Forelimb muscle (tissue), 1 donor: ENCODE measurements at regions not wholly inside any gene's neighbourhood (a gene's known extent, or its start where the extent isn't known, plus 50 kb on each side); places are given as distances from the start of the nearest gene placed in this dataset.

Experiments used
- DNase-seq: peaks from one replicate; pipeline ENCODE4 v3.0.0-alpha.2; 2013; ENCODE audit warnings: low read depth

DNA sequence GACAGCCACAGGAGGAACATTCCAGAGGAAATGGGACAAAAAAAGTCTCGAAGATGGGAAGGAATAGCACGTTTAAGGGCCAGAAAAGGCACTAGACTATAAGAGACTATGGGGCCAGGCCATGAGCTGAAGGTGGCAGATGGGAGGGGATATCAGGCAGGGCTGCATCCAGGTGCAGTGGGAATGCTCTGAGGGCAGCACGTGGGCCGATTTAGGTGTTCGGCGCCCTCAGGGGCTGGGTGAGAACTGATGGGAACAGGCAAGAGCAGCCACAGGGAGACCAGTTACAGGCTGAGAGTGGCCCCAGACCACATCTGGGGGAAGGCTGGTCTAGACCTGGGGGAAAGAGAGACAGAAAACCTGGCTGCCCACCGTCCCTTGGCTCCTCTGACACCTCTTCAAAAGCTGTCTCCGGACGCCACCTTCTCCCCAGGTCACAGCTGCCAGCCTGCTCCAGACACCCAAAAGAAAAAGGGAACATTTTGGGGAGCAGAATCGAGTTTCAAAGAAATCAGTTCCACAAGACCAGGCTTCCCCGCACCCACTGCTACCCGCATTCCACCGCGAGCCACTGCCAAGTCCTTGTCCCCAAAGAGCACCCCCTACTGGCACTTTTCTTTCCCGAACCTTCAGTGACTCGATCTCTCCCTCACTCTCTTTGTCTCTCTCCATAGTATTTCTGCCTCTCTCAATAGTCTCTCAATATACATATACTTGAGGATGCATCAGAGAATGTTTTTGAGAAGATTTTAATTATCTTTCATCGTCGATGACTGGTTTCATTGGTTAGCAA is 190.1 kb upstream of the AGAP1 start:
- DNase-seq = no peak

- no peak for DNase-seq
Observed at GRCh38 chr2:235305678-235306077, 188.2 kb upstream of the AGAP1 start.

DNA sequence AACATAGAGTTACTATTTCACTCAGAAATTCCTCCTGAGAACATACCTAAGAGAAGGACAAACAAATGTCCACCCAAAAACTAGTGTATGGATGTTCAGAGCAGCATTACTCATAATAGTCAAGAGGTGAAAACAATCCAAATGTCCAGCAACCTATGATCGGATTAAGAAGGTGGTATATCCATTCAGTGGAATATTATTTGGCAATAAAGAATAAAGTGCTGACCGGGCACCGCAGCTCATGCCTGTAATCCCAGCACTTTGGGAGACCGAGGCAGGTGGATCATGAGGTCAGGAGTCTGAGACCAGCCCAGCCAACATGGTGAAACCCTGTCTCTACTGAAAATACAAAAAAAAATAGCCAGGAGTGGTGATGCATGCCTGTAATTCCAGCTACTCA is 182.8 kb upstream of the AGAP1 start:
- no peak for DNase-seq

- DNase-seq = no peak
Observed at GRCh38 chr2:235312571-235312970, 181.3 kb upstream of the AGAP1 start.

GRCh38 chr2:235314371-235314930 is 179.4 kb upstream of the AGAP1 start:
- no peak for DNase-seq

DNA sequence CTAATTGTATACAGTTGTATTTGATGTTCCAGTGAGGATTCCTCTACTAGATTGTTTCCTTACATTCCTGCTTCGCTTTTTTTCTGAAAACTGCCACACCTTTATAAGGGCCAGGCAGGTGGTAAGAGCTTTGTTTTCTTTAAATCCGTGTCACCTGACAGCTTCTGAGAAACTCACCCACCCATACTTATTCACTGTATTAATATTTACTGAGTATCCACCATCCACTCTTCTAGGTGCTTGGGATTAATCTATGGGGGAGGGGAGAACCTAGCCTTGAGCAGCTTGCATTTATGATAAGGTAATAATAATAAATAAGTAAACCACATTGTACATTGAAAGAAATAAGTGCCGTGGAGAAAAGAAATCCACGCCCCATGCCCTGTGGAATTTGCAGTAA is 174.7 kb upstream of the AGAP1 start:
- no peak for DNase-seq

DNA sequence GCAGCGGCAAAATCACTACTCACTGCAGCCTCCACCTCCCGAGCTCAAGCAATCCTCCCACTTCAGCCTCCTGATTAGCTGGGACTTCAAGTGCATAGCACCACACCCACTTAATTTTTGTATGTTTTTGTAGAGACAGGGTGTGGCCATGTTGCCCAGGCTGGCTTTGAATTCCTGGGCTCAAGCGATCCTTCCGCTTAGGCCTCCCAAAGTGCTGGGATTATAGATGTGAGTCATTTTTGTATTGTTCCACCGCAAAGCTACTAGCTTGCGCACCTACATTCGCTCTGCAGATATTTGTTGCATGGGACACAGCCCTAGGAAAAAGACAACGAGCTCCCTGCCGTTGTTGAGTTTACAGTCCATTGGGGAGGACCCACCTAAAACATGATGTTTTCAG is 173.5 kb upstream of the AGAP1 start:
- DNase-seq = no peak

GRCh38 chr2:235324324-235324723 is 169.5 kb upstream of the AGAP1 start:
- no peak for DNase-seq

GRCh38 chr2:235325151-235325550 is 168.7 kb upstream of the AGAP1 start:
- no peak for DNase-seq

GRCh38 chr2:235328991-235329390 is 164.9 kb upstream of the AGAP1 start:
- DNase-seq = no peak

DNA sequence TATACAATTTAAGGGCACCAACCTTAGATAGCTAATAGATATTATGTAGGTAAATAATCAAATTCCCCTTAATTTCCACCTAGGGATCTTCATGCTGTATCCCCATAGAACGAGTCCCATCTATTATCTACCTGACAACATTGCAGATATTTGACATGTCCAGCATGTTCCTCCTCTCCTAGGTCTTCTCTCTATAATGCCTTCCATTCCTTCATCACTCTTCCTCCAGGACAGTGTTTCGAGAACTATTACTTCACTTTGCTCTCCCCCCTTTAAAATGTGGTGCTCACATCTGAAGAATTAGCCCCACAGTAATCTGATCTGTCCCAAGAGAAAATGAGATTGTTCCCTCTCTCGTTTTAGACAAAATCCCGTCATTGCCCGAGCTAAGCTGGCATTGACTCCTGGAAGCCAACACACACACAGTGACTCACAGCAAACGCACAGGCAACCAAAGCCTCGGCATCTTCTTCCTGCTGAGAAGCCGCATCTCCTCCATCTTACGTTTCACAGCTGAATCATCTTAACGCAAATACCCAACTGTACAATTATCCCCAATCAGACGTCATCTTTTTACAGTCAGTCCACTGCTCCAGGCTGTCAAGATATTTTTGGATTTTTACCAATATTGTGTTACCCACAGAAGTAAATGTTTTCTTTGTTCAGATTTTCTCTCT is 162.9 kb upstream of the AGAP1 start:
- no peak for DNase-seq

- DNase-seq = no peak
Observed at GRCh38 chr2:235332240-235332890, 161.5 kb upstream of the AGAP1 start.

DNA sequence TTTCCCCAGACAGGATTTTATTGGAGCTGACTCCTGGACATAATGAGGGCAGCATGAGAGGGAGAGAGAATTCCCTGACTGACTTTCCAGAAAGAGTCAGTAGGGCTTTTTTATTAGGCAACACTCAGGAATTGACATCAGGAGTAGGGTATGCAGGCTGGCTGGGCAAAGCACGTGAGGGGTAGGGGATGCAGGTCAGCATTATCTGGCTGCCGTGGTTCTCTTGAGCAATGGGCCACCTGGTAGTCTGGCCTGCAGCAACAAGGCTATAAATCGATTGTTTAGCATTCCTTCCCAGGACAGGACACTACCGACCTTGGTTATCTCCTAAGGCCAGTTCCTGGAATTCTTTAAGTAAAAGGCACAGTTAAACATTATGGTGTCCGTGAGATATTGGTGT is 160.8 kb upstream of the AGAP1 start:
- DNase-seq = no peak

- no peak for DNase-seq
Observed at GRCh38 chr2:235334179-235334578, 159.7 kb upstream of the AGAP1 start.

- DNase-seq = no peak
Observed at GRCh38 chr2:235343156-235343774, 150.6 kb upstream of the AGAP1 start.

GRCh38 chr2:235343869-235344268 is 150.0 kb upstream of the AGAP1 start:
- DNase-seq = no peak

- DNase-seq = no peak
Observed at GRCh38 chr2:235345745-235346144, 148.1 kb upstream of the AGAP1 start.

DNA sequence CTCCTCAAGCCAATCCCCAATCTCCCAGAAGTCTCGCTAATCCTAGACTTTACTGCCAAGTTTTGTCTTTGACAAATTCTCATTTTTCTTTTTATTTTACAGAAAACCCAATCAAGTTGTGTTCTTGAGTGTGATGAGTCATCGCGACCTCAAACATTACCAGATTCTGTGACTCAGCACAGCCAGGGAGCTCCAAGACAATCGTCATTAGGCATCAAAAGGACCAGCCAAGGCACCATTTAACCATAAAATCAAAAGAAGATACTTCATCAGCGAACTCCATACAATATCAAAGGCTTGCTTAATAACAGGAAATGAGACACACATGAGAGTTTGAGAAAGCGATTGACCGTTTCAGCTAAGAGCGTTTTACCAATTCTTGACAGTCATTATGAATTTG is 146.2 kb upstream of the AGAP1 start:
- DNase-seq = no peak

DNA sequence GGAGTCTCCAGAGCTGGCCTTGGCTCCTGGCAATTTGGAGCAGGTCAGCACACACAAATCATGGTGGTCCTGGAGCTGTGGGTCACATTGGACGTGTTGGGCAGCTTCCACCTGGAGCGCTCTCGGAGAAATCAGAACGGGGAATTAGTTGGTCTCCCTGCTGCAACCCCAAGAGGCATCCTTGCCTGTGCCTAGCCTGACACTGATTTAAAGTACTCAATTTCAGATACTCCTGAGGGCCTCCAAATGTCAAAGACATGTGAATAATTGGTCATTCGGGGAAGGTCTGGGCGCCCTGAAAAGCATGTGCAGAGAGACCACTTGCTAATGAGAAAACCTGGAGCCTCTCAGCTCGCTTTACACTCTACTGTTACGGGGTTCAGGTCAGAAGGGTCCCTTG is 145.5 kb upstream of the AGAP1 start:
- DNase-seq = no peak

- no peak for DNase-seq
Observed at GRCh38 chr2:235350234-235350633, 143.6 kb upstream of the AGAP1 start.

DNA sequence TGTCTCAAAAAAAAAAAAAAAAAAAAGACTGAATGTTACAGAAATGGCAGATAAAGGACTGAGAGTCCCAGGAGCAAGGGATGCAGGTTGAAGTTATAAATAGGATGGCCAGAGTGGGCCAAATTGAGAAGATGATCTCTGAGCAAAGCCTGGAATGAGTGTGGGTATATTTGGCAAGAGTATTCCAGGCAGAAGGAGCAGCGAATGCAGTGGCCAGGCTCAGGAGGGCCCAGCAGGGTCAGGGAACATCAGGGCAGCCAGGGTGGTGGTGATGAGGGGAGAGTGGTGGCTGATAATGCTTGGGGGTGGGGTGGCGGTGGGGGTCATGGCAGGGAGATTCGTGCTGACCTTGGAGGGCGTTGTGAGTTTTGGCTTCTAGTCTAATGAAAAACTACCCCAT is 141.3 kb upstream of the AGAP1 start:
- DNase-seq = no peak

DNA sequence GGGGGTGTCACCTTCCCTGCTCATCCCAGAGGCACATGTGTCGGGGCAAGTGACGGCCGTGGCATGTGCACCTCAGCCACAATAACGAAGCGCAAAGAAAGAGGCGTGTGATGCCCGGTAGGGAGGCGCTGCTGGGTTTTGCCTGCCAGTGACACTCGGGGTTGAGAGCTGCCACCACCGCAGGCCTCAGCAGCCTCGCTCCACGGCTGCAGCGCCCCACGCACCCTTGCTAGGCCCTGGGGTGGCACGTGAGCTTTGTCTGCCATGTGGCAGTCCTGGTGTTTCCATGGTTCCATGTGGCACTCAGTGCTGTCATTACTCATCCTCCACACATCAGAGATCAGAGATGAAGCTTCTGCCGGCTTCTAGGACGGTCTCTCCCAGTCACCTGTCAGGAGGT is 136.0 kb upstream of the AGAP1 start:
- DNase-seq = no peak
